ENCODE measurements at regions not wholly inside any gene's neighbourhood (a gene's known extent, or its start where the extent isn't known, plus 50 kb on each side); places are given as distances from the start of the nearest gene placed in this dataset.
"Not testable (repeated sequence)": the region's sequence is repeated elsewhere in the genome, so short reads cannot be mapped to it uniquely, and the experiment has no call there.

DNA sequence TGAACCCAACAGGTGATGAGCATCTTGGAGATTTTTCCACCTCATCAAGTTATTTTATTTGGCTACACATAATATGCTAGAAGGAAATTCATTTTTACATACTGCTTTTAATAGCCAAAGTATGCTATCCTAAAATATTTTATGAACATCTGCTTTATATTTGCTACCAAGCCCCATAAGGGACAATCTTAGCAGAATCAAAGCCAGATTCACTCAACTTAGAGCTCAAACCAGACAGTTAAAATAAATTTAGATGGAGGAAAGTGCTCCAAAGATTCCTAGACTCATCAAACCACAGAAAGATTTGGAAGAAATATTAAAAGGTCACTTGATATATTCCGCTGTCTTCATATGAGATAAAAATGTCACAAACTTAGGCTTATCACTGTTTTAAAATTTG lies 637.1 kb upstream of the CCNG1 start:
- DNase-seq (ENCODE audit: low spot score) = no peak

DNA sequence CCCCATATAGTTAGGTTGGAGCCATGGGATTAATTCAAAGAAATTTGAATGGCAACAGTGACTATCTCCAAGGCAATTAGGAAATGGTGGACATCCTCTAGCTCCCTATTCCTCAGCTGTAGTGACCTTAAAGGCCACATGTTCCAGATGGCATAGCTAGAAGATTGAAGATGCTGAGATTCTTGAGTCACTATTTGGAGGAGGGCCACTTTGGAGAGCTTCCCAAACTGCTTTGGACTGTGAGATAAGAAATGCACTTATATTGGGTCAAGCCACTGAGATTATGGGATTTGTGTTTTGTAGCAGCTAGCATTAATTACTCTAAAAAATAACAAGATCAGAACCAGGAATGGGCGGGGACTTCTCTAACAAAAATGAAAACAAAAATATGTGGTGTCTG lies 636.2 kb upstream of the CCNG1 start:
- no peak for DNase-seq (ENCODE audit: low spot score)

DNA sequence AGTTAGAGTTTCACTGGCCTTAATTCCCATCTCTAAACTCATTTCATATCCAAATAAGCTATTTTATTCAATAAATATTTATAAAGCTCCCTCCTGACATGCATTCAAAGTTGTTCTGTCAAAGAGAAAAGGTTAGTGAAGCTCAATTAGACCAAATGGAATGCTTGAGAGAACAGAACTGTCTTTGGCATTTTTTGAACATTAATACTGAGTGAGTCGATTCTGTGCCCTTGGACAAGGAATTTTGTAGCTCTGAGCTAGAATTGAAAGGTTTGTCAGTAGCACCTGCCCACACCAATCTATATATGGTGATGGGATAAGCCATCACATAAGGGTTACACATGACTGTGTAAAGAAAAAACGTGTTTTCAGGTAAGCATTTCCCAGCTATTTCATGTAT lies 631.2 kb upstream of the CCNG1 start:
- DNase-seq (ENCODE audit: low spot score) = no peak

DNA sequence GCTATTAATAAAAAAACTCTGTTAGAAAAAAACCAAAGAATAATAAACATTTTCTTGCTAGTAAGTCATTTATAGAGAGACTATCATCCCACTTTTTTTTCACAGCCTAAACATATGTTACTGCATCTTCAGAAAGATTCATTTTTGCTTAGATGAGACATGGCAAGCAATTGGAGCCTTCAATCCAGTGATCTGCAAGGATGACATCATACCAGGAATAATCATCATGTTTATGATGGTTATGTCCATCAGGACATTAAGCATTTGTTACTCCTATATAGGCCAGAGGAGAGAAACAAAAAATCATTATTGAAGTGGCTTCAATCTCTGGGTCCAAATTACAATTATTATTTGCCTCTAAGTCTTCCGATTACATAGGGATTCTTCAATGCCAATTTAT lies 626.3 kb upstream of the CCNG1 start:
- no peak for DNase-seq (ENCODE audit: low spot score)

DNA sequence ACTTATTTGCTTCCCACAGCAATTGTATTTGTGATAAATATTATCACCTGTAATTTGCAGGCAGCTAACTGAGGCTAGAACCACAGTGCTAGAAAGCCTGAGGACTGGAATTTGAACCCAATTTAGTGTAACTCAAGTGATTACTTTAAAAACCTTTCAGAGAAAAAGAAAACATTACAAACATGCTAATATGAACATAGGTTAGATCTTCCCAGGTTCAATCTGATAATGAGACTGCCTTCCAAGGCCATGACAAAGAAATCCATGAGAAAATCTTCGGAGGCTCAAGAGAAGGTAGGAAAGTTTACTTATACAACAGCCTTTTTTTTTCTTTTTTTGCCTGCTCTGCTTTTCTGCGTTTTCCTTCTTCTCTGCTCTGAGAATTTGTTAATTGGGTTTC lies 620.6 kb upstream of the CCNG1 start:
- no peak for DNase-seq (ENCODE audit: low spot score)

DNA sequence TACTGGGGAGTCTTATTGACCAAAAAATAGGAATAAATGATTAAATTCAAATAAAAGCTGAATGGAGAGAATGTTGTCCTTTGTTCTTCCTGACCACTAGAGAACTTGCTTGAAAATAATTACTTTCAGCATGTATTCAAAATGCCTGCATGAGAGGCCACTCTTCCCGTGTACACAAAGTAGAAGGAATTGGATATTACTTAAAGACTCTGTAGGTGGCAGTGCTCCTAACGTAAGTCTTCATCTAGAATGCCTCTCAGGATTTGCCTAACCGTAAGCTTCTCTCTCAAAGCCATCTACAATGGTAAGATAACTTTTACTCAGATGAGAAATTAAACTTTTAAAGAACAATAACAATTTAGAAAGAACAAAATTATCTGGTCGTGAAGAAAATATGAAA lies 620.0 kb upstream of the CCNG1 start:
- no peak for DNase-seq (ENCODE audit: low spot score)

DNA sequence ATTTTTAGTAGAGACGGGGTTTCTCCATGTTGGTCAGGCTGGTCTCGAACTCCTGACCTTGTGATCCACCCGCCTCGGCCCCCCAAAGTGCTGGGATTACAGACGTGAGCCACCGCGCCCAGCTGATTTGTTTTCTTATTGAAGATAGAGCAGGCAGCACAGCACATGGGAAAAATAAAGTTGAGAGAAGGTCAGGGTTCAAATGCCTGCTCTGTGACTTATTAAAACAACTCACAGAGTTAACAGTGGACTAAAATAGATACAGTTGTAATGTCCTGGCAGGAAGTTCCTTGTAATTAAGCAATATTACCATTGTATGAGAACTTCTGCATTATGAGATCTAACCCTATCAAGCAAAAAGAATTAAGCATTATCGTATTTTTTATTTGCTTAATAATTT lies 615.7 kb upstream of the CCNG1 start:
- DNase-seq (ENCODE audit: low spot score) = not testable (repeated sequence)

DNA sequence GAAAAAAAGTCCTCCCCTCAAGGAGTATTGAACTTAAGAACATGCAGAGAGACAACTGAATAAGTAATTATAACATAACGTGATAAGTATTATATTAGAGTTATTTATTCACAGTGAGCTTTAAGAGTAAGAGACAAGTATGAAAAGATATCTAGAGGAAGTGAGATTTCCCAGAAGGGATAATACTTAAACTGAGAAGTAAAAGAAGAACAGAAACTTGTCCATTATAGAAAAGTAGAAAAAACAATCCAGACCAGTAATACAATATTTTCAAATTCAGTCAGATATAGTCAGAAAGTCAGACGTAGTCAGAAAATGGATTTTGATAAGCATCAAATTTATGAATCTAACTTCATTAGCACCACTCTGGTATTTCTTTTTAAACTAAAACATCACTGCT lies 613.0 kb upstream of the CCNG1 start:
- DNase-seq (ENCODE audit: low spot score) = no peak

DNA sequence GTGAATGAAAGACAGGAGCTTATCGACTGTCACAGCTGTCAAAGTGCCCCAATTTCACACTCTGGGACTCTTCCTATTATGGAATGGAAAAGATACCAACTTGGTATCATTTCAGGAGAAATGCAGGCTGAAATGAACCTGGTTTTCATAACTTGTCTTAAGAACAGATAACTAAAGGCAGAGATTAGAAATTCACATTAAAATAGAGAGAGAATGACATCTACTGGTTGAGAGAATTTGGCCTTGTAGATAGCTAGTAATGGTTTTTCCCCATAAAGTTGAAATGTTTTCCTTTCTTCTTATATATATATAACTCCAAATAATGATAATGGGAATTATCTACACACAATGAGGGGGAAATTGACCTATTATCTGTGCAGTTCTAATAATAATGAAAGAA lies 600.2 kb upstream of the CCNG1 start:
- DNase-seq (ENCODE audit: low spot score) = no peak

DNA sequence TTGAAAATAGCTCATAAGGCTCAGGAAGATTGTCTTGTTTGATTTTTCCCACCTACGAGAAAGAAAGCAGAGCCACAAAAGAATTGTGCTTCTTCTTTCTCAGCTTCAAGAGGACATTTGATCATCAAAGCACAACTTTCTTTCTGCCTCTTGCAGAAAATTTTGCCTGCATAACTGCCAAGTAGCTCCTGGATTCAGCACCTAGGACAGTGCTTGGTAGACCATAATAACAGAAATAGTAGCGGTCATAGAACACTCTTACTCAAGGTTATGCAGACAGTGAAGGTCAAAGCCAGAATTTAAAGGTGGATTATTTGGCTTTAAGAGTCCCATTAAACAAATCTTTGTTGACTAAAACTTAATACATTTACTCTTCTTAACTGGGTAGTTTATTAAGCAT lies 594.7 kb upstream of the CCNG1 start:
- no peak for DNase-seq (ENCODE audit: low spot score)

DNA sequence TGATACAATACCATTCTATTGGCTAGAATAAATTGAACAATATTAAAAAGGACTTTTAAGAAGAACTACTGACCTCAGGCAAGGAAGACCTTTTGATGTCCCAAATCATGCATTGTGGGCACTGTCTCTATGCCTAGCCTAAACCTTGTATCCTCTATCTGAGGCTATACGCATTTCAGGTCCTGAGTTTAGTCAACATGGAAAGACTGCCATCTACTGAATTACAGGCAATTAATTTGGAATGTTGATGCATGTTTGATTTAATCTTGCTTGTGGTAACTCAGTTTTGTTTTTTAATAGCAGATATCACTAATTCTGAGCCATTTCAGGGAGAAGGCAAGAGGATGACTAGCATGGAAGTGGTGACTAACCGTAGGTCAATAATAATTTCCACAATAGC lies 585.3 kb upstream of the CCNG1 start:
- DNase-seq (ENCODE audit: low spot score) = no peak

DNA sequence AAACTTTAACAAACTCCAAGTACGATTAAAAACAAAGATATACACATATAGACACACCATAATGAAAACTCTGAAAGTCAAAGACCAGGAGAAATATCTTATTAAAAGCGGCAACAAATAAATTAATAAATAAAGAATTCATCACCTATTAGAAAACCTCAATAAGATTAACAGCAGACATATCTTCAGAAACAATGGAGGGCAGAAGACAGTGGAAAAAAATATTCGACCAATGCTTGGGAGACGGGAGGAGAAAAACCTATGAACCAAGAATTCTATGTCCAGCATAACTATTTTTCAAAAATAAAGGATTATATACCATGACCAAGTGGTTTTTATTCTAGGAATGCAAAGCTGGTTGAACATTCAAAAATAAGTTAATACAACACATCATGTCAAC lies 578.6 kb upstream of the CCNG1 start:
- no peak for DNase-seq (ENCODE audit: low spot score)

DNA sequence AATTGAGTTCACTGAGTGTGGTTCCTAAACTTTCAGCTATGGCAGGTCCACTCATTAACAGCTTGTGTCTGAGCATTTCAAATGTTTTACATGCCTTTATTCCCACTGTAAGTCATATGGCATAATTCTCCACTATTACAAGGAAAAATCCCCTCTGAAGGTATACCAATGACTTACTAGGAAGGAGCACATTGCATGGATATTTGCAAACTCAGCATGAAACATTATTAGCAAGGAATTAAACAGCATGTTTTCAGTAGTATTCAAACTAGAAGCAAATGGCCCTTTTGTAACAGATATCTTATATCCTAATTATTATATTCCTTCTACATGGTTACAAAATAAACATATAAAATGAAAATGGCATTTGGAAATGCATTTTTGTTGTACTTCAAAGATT lies 566.4 kb upstream of the CCNG1 start:
- no peak for DNase-seq (ENCODE audit: low spot score)

DNA sequence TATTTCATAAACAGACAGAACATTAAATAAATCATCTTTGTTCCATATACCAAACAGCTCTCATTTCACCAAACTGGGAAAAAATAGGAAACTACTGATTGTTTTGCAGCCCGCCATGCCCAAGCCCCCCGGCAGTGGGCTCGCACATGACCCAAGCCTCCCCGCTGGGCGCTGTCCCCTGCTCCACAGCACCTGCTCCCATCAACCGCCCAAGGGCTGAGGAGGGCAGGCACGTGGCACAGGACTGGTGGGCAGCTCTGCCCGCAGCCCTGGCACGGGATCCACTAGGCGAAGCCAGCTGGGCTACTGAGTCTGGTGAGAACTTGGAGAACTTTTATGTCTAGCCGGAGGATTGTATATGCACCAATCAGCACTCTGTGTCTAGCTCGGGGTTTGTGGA lies 554.8 kb upstream of the CCNG1 start:
- no peak for DNase-seq (ENCODE audit: low spot score)

DNA sequence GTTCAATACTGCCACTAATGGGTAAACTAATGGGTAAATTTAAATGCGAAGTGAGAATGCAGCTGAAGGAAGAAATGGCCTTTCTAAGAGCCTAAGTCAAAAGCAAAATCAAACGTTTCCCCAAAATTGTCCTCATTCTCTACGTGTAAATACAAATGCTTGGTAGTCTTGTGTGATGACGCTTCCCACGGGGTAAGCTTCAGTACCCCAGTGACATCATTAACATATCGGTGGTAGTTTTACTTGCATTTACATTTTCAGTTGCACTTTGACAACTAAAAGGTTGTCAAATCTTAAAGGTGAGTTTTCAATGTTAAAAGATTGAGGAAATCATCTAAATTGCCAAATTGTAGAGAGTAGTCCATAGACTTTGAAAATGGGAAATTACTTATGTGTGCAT lies 550.7 kb upstream of the CCNG1 start:
- DNase-seq (ENCODE audit: low spot score) = no peak

DNA sequence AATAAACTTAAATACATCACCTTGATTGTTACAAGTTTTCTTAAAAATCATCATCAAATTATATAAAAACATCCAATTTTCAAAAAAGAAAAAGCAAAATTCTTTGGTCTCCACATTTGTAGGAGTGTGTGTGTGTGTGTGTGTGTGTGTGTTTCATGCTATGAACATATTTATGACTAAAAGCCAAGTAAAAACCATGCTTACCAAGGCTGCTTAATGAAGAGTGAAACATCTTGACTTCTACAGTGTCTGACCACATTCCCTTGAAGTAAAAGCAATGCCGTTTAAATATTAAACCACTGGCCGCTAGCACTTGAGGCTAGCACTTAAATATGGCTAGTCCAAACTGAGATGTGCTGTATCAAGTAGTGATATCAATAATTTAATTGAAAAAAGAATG lies 549.1 kb upstream of the CCNG1 start:
- no peak for DNase-seq (ENCODE audit: low spot score)

DNA sequence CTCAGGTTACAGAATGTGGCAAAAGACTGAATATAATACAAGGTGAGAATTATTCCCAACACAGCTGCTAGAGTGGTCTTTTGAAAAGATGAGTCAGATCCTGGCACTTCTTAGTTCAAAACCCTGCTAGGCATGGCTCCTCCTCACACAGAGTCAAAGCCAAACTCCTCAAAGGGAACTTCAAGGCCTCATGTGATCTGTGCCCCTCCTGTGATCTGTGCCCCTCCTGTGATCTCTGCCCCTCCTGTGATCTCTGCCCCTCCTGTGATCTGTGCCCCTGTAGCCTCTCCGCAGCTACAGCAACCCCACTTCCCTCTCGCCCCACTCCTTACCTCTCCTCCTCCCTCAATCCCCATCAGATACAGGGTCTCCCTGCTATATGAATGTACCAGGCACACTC lies 525.5 kb upstream of the CCNG1 start:
- no peak for DNase-seq (ENCODE audit: low spot score)

DNA sequence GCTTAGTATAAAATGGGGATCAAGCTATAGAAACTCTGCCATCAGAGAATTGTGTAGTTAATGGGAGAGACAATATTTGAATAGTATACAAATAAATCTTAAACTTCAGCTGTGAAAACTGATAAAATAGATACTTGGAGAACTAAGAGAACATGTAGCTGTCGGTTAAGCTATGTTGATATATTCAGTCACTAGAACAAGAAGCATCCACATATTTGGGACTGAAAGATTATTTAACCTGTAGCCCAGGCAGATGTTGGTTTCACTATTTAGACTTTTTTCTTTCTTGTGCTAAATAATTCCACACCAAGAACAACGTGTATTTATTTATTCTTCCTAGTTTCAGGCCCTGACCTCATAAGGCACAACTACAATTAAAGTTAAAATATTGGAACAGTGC lies 521.0 kb upstream of the CCNG1 start:
- DNase-seq (ENCODE audit: low spot score) = no peak

DNA sequence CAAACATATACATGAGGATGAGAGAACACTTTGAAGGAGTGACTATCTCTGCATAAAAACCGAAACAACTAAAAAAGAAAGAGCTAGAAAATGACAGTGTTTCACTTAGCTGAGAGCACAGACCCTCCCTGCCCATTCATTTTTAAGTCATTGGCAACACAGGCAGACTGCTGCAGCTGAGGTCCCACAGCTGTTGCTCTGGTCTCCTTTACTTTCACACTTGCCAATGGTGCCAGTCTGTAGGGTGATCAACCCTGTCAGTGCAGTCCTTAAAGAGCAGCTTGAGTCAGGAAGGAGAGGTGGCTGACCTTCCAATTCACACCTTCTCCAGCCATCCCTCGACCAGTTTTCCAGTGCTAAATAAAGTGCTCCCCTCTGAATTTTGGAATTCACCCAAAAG lies 508.3 kb upstream of the CCNG1 start:
- DNase-seq (ENCODE audit: low spot score) = no peak

DNA sequence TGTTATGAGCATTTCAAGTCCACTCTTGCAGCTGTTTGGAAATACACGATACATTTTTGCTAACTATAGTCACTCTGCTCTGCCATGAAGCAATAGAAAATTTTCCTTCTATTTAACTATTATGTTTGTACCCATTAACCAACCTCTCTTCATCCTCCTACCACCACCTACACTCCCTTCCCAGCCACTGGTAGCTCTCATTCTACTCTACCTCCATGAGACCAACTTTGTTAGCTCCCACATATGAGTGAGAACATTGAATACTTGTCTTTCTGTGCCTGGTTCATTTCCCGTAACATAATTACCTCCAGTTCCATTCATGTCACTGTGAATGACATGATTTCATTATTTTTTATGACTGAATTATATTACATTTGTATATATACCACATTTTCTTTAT lies 505.9 kb upstream of the CCNG1 start:
- DNase-seq (ENCODE audit: low spot score) = no peak

DNA sequence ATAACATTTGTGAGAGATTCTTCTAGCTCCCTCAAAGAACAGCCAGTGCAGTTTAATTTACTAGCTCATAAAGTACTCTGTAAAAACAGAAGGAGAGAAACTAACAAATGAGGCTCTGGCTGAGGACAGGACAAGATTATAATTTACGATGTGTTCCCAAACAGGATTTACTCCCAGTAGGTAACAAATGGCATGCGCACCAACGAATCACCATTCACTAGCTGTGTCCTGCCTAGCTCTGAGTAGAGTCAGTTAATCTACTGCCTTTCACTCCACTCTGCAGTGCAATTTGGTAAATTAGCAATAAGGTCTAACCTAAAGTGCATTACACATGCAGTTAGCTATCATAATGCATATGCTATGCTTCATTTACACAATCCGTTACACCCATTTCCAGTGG lies 497.4 kb upstream of the CCNG1 start:
- DNase-seq (ENCODE audit: low spot score) = no peak

DNA sequence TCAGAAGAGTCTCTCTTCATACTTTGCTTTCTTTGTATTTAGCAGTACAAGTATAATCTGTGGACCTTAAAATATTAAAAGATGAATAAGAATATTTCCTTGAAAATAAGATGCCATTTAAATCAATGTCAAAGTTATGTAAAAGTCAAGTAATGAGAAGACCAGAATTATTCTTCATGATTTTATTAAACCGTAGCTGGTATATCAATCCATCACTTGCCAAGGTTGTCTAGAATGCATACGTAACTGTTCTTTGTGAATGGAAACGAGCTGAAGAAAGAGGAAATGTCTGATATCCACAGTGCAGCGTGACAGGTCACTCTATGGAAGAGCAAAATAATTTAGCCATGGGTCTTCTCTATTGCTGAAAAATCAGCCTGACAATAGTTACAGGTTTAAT lies 488.7 kb upstream of the CCNG1 start:
- DNase-seq (ENCODE audit: low spot score) = no peak

DNA sequence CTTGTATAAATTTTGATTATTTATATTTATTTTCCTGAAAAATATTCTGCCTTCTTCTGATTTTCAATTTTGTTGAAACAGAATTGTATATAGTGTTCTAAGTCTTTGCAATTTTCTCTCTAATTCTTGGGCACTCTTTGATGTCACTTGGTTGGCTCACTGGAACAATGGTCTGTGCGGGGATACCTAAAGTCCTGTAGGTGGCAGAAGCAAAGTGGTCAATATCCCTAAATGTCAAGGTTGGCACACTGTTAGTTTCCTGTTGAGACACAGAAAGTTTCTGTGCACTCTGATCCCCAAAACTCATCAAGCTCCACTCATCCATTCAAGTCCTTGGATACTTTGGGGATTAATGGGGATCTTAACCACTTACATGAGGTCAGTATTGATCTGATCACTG lies 480.8 kb upstream of the CCNG1 start:
- no peak for DNase-seq (ENCODE audit: low spot score)

DNA sequence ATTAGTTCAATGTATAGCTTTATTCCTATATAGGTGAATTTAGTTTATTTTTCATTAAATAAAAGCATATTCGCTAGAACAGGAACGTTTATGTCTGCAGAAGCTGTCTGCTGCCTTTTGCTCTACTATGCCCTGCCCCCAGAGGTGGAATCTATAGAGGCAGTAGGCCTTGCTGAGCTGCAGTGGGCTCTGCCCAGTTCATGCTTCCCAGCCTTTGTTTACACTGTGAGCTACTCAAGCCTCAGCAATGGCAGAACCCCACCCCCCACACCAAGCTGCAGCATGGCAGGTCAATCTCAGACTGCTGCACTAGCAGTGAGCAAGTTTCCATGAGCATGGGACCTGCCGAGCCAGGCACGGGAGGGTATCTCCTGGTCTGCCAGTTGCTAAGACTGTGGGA lies 473.3 kb upstream of the CCNG1 start:
- not testable (repeated sequence) for DNase-seq (ENCODE audit: low spot score)

DNA sequence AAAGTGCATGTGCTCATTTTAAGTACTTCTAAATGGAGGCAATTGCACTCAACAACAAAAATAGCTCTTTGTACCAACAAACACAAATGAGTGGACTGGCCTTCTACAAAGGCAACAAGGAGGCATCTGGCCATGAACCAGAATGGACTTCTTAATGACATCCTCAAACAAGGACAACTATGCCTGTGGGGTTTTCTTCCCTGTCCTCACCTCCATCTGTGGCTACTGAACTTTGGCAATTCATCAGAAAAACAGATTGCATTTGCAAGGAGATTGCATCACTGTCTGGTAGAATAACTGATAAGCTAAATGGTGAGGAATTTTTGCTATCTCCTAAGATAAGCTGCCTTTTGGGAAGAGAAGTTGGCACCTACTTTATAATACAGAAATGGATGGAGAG lies 447.3 kb upstream of the CCNG1 start:
- no peak for DNase-seq (ENCODE audit: low spot score)
